GM18526 (cell line): ENCODE measurements at regions not wholly inside any gene's neighbourhood (a gene's known extent, or its start where the extent isn't known, plus 50 kb on each side); places are given as distances from the start of the nearest gene placed in this dataset.

Experiments
- POLR2A ChIP-seq: IDR thresholded peaks from 3 replicates; pipeline ENCODE4 v1.6.1; 2011; ENCODE audit not compliant: insufficient read length; ENCODE audit errors: extremely low read depth

DNA sequence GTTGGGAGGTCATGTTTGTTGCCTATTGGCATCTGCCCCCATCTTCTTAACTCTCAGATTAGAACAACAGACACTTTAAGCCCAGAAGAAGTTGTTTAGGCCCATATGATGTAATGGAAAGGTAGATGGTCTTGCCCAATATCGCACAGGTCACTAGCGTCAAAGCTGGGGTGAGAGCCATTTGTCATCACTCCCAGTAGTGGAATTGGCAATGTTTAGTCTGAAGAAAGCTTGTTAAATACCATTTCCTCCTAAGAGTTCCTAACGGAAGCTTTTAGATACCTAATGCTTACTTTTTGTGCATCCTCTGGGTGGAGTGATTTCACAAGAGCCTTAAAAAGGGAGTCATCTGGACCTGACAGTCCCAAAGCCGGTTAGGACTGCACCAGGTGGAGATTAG lies 125.4 kb downstream of the DACT1 start:
- TF ChIP-seq POLR2A, result no peak

DNA sequence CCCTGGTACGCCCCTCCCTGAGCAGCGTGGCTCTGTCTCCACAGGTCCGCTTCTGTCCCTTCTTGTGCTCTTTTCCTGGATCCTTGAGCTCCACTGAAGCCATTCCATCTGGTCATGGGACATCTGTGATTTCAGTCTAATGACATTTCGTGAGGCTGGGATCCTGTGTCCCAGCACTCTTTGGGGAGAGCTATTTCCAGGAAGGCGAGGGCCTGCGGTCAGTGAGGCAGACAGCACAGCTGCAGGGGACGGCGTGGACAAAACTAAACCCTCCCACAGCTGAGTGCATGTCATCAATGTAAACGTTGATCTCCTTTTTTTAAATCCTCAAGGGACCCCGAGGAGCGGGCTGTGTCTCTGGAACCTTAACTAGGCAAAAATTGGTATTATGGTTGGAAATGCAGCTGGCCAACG lies 127.7 kb downstream of the DACT1 start:
- TF ChIP-seq POLR2A, result no peak

DNA sequence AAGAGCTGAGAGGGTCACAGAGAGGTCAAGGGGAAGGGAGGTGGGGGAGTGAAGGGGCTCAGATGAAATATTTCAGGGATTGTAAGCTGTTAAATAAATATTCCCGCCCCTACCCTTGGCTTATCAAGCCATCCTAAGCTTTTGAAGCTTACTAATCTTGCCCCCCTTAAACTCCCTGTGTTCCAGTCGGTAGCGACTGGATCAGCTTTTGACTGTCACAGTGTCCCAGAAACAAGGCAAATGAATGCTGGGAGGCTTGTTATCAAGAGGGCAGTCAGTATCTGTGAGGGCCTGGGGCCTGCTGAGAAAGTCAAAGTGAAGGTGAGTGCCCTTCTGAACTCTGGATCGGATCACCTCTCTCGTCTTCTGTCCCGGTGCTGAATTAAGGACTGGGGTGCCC lies 128.1 kb downstream of the DACT1 start:
- no peak for TF ChIP-seq POLR2A

DNA sequence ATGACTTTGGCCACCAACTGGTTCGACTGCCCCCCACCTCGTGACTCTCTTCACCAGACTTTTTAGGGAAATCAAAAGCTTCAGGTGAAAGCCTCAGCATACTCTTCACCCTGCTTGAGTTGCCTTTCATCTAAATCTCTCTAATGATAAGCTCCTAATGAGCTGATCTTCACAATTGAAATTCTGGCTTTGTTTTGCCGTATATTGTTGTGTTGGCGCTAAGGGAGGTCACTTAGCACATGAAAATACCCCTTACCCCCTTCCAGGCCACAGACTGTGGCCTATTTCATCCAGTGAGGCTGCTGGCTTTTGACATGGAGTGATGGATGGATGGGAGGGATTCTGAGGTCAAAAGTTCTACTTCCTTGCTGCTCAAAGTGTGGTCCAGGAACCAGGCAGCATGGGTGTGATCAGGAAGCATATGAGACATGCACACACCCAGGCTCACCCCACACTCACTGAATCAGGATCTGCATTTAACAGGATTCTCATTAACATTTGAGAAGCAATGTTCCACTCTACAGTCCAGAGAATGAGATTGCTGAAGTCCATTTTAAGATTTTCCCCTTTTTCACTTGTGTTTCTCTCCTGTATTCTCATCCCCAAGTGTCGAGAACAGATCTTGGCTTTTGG lies 131.4 kb downstream of the DACT1 start:
- no peak for TF ChIP-seq POLR2A

DNA sequence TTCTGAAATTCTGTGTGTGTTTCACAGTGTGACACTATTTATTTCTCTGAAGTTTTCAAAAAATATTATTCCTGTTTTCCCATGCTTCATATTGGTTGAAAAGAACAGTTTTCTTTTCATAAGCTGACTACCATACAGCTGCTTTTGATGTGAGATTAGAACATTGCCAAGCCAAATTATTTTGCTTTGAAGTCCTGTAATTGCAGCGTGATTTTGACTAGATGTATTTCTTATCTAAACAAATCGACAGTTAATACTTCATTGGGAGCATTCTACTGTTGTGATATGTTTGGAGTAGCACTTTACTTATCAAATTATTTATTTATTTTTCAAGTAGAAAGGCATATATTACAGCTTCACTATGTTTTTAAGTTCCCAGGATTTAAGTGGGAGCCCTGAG lies 132.0 kb downstream of the DACT1 start:
- TF ChIP-seq POLR2A, result no peak

DNA sequence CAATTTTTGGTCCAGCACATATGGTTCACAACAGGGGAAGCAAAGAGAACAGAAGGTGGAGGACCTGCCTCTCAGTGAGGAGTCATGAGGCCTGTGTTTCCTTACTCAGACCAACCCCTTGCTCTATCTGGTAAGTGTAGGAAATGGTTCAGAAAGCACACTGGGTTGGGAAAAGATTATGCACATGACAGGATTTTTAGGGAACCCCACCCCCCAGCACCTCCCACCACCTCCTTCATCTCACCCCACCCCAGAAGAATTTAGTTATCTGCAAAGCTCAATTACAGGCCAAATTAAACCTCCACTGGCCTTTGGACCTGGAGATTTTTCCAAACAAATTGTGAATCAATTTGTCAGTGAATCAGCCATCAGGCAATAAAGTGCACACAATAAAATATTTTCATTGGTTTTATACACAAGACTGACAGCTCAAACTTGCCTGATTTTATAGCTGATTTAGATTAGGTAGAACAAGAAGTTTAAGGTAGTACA lies 132.8 kb downstream of the DACT1 start:
- no peak for TF ChIP-seq POLR2A

DNA sequence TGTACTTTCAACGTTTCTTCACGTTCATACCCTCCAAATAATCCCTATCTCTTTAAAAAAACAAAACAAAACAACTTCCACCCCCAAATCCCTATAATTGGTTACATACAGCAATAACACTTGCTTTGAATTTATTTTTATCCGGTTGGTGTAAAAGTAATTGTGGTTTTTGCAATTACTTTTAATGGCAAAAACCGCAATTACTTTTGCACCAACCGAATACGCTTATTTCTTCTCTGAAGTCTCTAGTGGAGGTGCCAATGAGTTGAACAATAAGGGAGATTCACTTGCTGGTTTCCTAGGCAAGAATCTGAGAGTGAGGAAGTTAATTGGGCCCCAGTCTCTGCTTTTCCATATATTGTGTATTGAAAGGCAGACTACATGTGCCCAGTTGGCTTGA lies 133.3 kb downstream of the DACT1 start:
- no peak for TF ChIP-seq POLR2A

DNA sequence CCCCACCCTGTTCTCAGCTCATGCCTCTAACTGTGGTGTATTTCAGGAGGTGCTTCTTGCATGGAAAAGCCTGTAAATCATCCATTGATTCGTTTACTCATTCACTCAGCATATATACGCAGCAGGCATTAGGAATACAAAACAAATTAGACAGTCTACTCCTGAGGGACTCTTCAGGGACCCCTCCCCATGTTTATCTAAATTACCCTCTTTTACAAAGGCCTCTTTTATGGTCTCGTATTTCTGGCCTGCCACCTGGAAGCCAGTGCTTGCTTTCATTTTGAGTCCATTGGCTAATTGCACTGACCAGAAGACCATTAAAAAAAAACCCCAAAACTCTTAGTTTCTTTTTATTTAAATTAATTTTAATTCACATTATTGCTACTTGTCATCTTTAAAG lies 134.4 kb downstream of the DACT1 start:
- TF ChIP-seq POLR2A, result no peak

DNA sequence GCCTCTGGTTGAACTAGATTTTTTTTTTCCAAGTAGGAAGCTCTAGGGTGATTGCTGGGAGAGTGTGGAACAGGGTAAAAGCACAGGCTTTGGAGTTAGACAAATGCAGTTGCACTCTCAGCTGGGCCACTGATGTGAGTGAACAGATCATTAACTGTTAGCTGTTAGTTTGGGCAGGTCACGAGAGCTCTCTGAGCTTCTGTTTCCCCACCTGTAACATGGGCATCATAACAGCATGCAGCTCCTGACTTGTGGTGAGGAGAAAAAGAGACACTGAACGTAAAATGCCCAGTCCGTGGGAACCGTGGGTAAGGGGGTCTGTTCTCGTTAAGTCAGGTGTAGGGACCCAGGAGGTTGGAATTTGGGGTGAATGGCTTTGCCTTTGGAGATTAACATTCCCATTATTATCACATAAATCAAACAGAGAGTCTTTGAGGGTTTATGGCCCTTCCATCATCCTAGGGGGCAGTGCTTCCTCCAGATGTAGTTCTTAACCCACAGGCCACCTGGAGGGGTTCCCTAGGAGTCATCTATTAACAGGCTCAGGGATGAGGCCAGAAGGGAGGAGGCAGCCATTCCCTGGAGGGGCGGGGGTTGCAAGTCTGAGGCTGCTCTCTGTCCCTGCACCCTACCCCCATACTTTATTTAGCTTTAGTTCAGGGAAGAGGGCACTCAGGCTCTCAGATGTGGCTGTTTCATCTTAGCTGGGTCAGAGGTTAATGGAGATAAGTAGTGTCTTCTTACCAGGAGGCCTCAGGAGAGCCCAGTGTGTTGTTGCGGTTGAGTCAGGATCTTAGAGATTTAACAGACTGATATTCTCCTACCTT lies 135.2 kb downstream of the DACT1 start:
- no peak for TF ChIP-seq POLR2A

DNA sequence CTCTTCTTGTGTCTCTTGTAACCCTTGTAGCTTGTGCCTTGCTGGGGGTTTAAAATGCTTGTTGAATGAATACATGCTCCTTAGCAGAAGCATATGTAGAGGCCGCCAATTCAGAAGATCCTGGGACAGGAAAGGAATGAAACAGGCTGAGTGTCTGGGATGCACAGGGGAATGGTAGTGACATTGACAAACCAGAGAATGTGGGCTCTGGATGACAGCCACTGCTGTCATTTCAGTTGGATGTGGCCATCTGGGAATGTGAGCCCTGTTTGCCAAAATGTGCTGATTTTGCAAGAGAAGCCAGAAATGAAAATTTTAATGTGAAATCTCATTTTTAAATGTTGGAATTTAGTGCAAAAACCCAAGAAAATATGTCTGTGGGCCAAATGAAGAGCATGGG lies 136.8 kb downstream of the DACT1 start:
- no peak for TF ChIP-seq POLR2A

DNA sequence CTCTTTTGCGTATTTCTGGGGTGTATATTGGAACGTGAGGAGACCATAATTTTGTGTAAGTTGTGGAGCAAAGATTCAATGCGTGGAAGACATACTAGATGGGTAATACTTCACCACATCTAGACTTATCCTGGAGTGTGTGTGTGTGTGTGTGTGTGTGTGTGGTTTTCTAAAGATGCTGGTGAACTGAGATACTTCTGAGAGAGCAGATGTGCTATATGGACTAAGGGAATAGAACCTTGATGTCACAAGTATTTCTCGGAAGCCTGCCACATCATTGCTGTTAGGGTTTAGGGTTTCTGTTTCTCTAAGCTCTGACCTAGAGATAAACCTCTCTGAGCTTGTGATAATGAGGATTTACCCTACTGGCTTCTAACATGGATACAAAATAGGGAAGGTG lies 138.8 kb downstream of the DACT1 start:
- no peak for TF ChIP-seq POLR2A

DNA sequence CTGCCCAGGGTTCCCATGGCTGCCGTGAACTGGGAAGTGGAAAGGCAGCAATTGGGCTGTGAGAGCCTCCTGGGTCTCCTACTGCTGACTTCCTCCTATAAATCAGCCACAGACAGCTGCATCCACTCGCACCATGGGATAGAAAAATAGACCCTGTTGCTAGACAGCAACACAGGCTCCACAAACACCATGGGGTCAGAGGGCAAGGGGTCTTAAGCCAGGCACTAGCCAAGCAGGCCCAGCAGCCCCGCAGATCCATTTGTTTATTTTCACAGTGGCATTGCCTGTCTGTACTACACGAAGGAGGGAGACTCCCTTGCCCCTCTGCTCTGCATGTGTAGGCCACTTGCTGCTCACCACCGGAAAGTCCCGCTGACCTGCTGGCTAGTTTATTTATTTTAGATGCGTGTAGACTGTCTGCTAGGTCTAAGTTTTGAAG lies 139.8 kb downstream of the DACT1 start:
- TF ChIP-seq POLR2A, result no peak

DNA sequence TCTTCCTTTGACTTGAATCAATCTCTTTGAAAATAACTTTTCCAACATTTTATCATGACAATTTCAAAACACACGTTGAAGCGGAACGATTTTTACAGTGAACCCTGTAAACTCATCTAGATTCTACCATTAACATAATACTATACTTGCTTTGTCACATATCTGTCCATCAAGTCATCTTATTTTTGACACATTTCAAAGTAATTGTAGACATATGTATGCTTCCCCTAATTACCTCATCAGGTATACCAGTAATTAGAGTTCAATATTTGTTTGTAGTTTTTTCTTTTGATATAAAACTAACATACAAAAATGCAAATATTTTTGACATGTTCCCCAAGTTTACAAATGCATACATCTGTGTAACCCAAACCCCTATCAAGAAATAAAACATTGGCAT lies 140.4 kb downstream of the DACT1 start:
- TF ChIP-seq POLR2A, result no peak

DNA sequence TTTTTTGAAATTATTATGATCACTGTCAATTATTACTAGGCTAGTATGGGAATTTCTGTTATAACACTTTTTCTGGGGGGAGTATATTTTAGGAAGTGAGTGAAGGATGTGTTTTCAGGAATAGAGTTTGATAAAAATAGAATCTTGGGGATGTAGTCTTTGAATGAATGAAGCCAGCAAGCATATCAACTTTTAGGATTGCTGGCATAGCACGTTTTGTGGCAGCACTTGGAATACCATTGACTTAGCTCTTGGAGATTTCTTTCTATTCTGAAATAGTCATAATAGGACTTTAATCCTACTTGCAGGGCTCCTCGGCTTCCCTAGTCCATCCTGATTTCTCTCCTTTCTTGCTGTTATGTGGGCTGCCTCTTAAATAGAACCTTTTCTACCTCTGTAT lies 141.6 kb downstream of the DACT1 start:
- TF ChIP-seq POLR2A, result no peak

DNA sequence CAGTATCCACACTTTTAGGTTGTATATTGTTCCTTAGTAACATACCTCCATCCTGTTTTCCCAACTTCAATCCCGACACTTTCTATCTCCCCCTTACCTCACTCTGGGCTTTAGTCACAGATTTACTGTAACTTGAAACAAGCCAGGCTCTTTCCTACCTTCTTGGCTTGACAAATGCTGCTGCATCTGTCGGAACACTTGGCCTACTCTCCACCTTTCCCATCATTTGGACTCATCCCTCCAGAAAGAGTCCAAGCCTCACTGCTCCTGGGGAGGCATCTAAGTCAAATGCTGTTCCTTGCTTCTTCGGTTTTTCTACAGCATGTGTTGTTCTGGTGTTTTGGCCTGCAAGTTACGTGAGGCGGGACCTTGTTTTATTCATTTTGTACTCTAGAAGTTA lies 142.4 kb downstream of the DACT1 start:
- no peak for TF ChIP-seq POLR2A

DNA sequence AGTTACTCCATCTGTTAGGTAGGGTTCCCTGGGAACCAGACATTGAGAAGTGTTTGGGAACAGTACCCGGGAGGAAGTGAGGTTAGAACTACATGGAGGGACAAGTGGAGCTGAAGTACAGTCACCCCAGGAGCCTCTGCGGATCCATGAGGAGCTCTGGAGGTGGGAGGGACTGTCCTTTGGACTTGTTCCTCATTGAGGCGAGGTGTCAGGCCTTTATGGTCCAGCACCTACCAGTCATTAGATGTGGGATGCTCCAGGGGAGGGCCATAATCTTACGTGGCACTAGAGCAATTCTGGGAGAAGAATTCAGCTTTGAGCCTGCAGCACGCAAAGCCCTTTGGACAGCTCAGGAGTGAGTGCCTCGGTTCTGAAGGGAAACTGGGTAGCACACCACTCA lies 142.8 kb downstream of the DACT1 start:
- no peak for TF ChIP-seq POLR2A

DNA sequence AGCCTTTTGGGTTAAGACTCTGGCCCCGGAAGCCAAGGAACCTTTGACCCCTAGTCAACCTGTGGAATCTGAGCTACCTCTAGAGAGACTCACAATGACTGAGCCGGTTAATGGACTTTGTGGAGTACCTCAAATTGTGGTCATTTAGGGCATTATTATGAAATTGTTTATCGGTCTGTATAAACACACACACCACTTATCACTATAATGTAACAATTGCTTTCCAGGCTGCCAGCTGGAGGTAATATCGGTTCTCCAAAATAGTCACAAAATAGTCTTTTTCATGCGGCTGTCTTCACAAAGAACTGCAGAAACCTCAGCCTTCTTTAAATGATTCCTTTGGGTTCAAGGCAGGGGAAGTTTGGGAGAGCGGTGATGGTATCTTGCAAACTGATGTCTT lies 144.2 kb downstream of the DACT1 start:
- TF ChIP-seq POLR2A, result no peak

DNA sequence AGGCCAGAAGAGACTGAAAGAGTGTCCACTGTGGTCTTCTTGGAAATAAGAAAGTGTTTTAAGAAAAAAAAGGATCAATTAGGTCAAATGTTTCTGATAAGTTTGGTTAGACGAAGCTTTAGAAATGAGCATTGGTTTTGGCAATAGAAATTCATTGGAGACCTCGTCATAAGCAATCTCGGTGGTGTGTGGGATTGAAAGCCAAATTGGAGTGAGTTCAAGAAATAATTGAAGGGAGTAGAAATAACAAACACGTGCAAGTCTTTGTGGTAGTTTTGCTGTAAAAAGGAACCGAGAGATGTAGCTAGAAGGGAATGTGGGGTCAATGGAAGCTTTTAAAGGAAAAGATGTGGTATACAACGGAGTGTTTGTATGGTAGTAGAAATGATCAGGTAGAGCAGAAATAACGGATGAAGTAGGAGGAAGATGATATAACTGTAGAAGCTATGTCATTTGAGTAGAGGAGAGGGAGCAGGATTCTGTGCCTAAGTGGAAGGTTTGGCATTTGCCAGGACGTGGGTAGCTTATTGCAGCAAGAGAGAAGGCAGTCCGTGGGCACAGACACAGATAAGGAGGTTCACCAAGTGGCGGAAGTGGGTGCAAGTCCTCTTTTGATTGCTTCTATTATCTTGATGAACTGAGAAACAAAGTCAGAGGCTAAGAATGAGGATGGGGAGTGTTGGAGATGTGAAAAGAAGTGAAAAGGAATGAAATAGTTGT lies 146.2 kb downstream of the DACT1 start:
- TF ChIP-seq POLR2A, result no peak
